ENCODE measurements at regions not wholly inside any gene's neighbourhood (a gene's known extent, or its start where the extent isn't known, plus 50 kb on each side); places are given as distances from the start of the nearest gene placed in this dataset.
"Not testable (repeated sequence)": the region's sequence is repeated elsewhere in the genome, so short reads cannot be mapped to it uniquely, and the experiment has no call there.

GRCh38 chr3:80701349-80701748, 933.6 kb upstream of the ROBO1 start:
- no peak for DNase-seq

GRCh38 chr3:80697291-80697690, 929.5 kb upstream of the ROBO1 start:
- no peak for DNase-seq

- no peak for DNase-seq
Observed at GRCh38 chr3:80696280-80696679, 928.5 kb upstream of the ROBO1 start.

- no peak for DNase-seq
Observed at GRCh38 chr3:80688814-80689213, 921.0 kb upstream of the ROBO1 start.

- DNase-seq = no peak
Observed at GRCh38 chr3:80682951-80683350, 915.2 kb upstream of the ROBO1 start.

GRCh38 chr3:80682235-80682634, 914.4 kb upstream of the ROBO1 start:
- no peak for DNase-seq

GRCh38 chr3:80677796-80678195, 910.0 kb upstream of the ROBO1 start:
- no peak for DNase-seq

- DNase-seq = no peak
Observed at GRCh38 chr3:80676866-80677265, 909.1 kb upstream of the ROBO1 start.

- DNase-seq = no peak
Observed at GRCh38 chr3:80676261-80676660, 908.5 kb upstream of the ROBO1 start.

GRCh38 chr3:80675790-80676189, 908.0 kb upstream of the ROBO1 start:
- no peak for DNase-seq

GRCh38 chr3:80668600-80669294, 900.9 kb upstream of the ROBO1 start:
- DNase-seq = no peak

- no peak for DNase-seq
Observed at GRCh38 chr3:80668100-80668499, 900.3 kb upstream of the ROBO1 start.

- no peak for DNase-seq
Observed at GRCh38 chr3:80663426-80663825, 895.6 kb upstream of the ROBO1 start.

GRCh38 chr3:80655216-80655615, 887.4 kb upstream of the ROBO1 start:
- DNase-seq = no peak

- no peak for DNase-seq
Observed at GRCh38 chr3:80649170-80649569, 881.4 kb upstream of the ROBO1 start.

- no peak for DNase-seq
Observed at GRCh38 chr3:80643421-80643820, 875.6 kb upstream of the ROBO1 start.

- DNase-seq = no peak
Observed at GRCh38 chr3:80618295-80619256, 850.8 kb upstream of the ROBO1 start.

- DNase-seq = no peak
Observed at GRCh38 chr3:80612366-80612765, 844.6 kb upstream of the ROBO1 start.

GRCh38 chr3:80608072-80608471, 840.3 kb upstream of the ROBO1 start:
- DNase-seq = not testable (repeated sequence)

- no peak for DNase-seq
Observed at GRCh38 chr3:80606073-80606472, 838.3 kb upstream of the ROBO1 start.

GRCh38 chr3:80601479-80601878, 833.7 kb upstream of the ROBO1 start:
- DNase-seq = no peak

- no peak for DNase-seq
Observed at GRCh38 chr3:80592792-80593191, 825.0 kb upstream of the ROBO1 start.

GRCh38 chr3:80586338-80586737, 818.5 kb upstream of the ROBO1 start:
- no peak for DNase-seq

- no peak for DNase-seq
Observed at GRCh38 chr3:80580146-80580545, 812.3 kb upstream of the ROBO1 start.
